GM20000 (cell line): ENCODE measurements at regions not wholly inside any gene's neighbourhood (a gene's known extent, or its start where the extent isn't known, plus 50 kb on each side); places are given as distances from the start of the nearest gene placed in this dataset.

Source experiments
- DNase-seq: peaks from one replicate; pipeline ENCODE4 v3.0.0; 2012; ENCODE audit warnings: low spot score
- CTCF ChIP-seq: IDR thresholded peaks from 2 replicates; pipeline ENCODE4 v1.5.1; 2012; ENCODE audit warnings: mild to moderate bottlenecking, control low read depth; ENCODE audit errors: extremely low read depth, missing control alignments

- TF ChIP-seq CTCF, result no peak
- DNase-seq, result no peak
Observed at GRCh38 chr4:158010361-158010760, 162.5 kb downstream of the GASK1B start.

- DNase-seq, result no peak
- no peak for TF ChIP-seq CTCF
Observed at GRCh38 chr4:158008551-158009218, 164.1 kb downstream of the GASK1B start.

GRCh38 chr4:158007566-158007965 lies 165.3 kb downstream of the GASK1B start:
- no peak for TF ChIP-seq CTCF
- DNase-seq, result no peak

- no peak for DNase-seq
- TF ChIP-seq CTCF, result no peak
Observed at GRCh38 chr4:158006990-158007389, 165.8 kb downstream of the GASK1B start.

- no peak for TF ChIP-seq CTCF
- DNase-seq, result no peak
Observed at GRCh38 chr4:158005021-158005420, 167.8 kb downstream of the GASK1B start.

GRCh38 chr4:158004101-158004500 lies 168.7 kb downstream of the GASK1B start:
- DNase-seq, result no peak
- TF ChIP-seq CTCF, result no peak

- no peak for DNase-seq
- TF ChIP-seq CTCF, result no peak
Observed at GRCh38 chr4:158003212-158003611, 169.6 kb downstream of the GASK1B start.
